ENCODE measurements at regions not wholly inside any gene's neighbourhood (a gene's known extent, or its start where the extent isn't known, plus 50 kb on each side); places are given as distances from the start of the nearest gene placed in this dataset.

DNA sequence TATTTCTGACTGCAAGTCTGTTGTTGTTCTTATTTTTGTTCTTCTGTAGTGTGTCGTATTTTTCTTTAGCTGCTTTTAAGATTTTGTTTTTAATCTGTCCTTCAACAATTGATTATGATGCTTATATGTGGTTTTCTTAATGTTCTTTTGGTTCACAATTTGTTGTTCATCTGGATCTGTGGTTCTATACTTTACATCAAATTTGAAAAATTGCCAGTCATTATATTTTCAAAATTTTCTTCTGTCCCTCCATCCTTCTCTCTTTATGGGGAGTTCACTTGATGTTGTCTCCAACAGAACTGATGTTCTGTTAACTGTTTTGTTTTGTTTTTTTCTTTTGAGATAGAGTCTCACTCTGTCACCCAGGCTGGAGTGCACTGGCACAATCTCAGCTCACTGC is 378.5 kb upstream of the CD180 start:
- TF ChIP-seq EZH2phosphoT487 (IDR thresholded peaks at IDR 0.05) (no peak), EZH2 (IDR thresholded peaks at IDR 0.05) (no peak)
- TF ChIP-seq, protein P1, sequence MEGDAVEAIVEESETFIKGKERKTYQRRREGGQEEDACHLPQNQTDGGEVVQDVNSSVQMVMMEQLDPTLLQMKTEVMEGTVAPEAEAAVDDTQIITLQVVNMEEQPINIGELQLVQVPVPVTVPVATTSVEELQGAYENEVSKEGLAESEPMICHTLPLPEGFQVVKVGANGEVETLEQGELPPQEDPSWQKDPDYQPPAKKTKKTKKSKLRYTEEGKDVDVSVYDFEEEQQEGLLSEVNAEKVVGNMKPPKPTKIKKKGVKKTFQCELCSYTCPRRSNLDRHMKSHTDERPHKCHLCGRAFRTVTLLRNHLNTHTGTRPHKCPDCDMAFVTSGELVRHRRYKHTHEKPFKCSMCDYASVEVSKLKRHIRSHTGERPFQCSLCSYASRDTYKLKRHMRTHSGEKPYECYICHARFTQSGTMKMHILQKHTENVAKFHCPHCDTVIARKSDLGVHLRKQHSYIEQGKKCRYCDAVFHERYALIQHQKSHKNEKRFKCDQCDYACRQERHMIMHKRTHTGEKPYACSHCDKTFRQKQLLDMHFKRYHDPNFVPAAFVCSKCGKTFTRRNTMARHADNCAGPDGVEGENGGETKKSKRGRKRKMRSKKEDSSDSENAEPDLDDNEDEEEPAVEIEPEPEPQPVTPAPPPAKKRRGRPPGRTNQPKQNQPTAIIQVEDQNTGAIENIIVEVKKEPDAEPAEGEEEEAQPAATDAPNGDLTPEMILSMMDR (IDR thresholded peaks at IDR 0.05): no peak

All from neural progenitor cell (in vitro differentiated cells).